ENCODE measurements at regions not wholly inside any gene's neighbourhood (a gene's known extent, or its start where the extent isn't known, plus 50 kb on each side); places are given as distances from the start of the nearest gene placed in this dataset.
"Not testable (repeated sequence)": the region's sequence is repeated elsewhere in the genome, so short reads cannot be mapped to it uniquely, and the experiment has no call there.

- no peak overlapping the region for H3K9ac ChIP-seq (ENCODE audit: low read depth, low read length)
- no peaks in the 10 kb centered on the region for H3K9me3 ChIP-seq (ENCODE audit: insufficient read depth, low read depth, low read length)
- no peaks in the 10 kb centered on the region for H3K36me3 ChIP-seq (ENCODE audit: insufficient read depth, low read depth, low read length)
- no peaks in the 10 kb centered on the region for H3K27me3 ChIP-seq (ENCODE audit: insufficient read depth, low read length)
- no peak overlapping the region for H3K27ac ChIP-seq (ENCODE audit: low read length)
- no peak overlapping the region for H3K4me3 ChIP-seq (ENCODE audit: low read length)
- no peaks in the 10 kb centered on the region for H3K4me1 ChIP-seq (ENCODE audit: insufficient read depth, low read length)
Observed at GRCh38 chr5:115720888-115721287, 95.1 kb upstream of the TMED7 start.

- Histone ChIP-seq H3K9ac (ENCODE audit: low read depth, low read length) (no peak overlapping the region), H3K4me3 (ENCODE audit: low read length) (no peak overlapping the region), H3K36me3 (ENCODE audit: insufficient read depth, low read depth, low read length) (no peaks in the 10 kb centered on the region), H3K4me1 (ENCODE audit: insufficient read depth, low read length) (no peaks in the 10 kb centered on the region), H3K27me3 (ENCODE audit: insufficient read depth, low read length) (no peaks in the 10 kb centered on the region), H3K27ac (ENCODE audit: low read length) (no peak overlapping the region), H3K9me3 (ENCODE audit: insufficient read depth, low read depth, low read length) (no peaks in the 10 kb centered on the region)
Observed at GRCh38 chr5:115718927-115719326, 93.1 kb upstream of the TMED7 start.

- Histone ChIP-seq H3K9ac (ENCODE audit: low read depth, low read length) (no peak overlapping the region), H3K36me3 (ENCODE audit: insufficient read depth, low read depth, low read length) (no peaks in the 10 kb centered on the region), H3K9me3 (ENCODE audit: insufficient read depth, low read depth, low read length) (peaks cover 3% of the 10 kb centered on the region), H3K27me3 (ENCODE audit: insufficient read depth, low read length) (no peaks in the 10 kb centered on the region), H3K27ac (ENCODE audit: low read length) (no peak overlapping the region), H3K4me1 (ENCODE audit: insufficient read depth, low read length) (no peaks in the 10 kb centered on the region), H3K4me3 (ENCODE audit: low read length) (no peak overlapping the region)
Observed at GRCh38 chr5:115713408-115713807, 87.6 kb upstream of the TMED7 start.

- peaks cover 3% of the 10 kb centered on the region for H3K9me3 ChIP-seq (ENCODE audit: insufficient read depth, low read depth, low read length)
- H3K4me1 ChIP-seq (ENCODE audit: insufficient read depth, low read length), result no peaks in the 10 kb centered on the region
- H3K9ac ChIP-seq (ENCODE audit: low read depth, low read length), result no peak overlapping the region
- H3K27ac ChIP-seq (ENCODE audit: low read length), result no peak overlapping the region
- no peaks in the 10 kb centered on the region for H3K36me3 ChIP-seq (ENCODE audit: insufficient read depth, low read depth, low read length)
- no peak overlapping the region for H3K4me3 ChIP-seq (ENCODE audit: low read length)
- H3K27me3 ChIP-seq (ENCODE audit: insufficient read depth, low read length), result no peaks in the 10 kb centered on the region
Observed at GRCh38 chr5:115709585-115709984, 83.7 kb upstream of the TMED7 start.

GRCh38 chr5:115708819-115709477 lies 83.1 kb upstream of the TMED7 start:
- Histone ChIP-seq H3K36me3 (ENCODE audit: insufficient read depth, low read depth, low read length) (no peaks in the 10 kb centered on the region), H3K9me3 (ENCODE audit: insufficient read depth, low read depth, low read length) (peaks cover 3% of the 10 kb centered on the region), H3K27ac (ENCODE audit: low read length) (no peak overlapping the region), H3K9ac (ENCODE audit: low read depth, low read length) (no peak overlapping the region), H3K27me3 (ENCODE audit: insufficient read depth, low read length) (no peaks in the 10 kb centered on the region), H3K4me1 (ENCODE audit: insufficient read depth, low read length) (no peaks in the 10 kb centered on the region), H3K4me3 (ENCODE audit: low read length) (no peak overlapping the region)

- Histone ChIP-seq H3K27me3 (ENCODE audit: insufficient read depth, low read length) (no peaks in the 10 kb centered on the region), H3K36me3 (ENCODE audit: insufficient read depth, low read depth, low read length) (no peaks in the 10 kb centered on the region), H3K27ac (ENCODE audit: low read length) (no peak overlapping the region), H3K9ac (ENCODE audit: low read depth, low read length) (no peak overlapping the region), H3K9me3 (ENCODE audit: insufficient read depth, low read depth, low read length) (no peaks in the 10 kb centered on the region), H3K4me3 (ENCODE audit: low read length) (no peak overlapping the region), H3K4me1 (ENCODE audit: insufficient read depth, low read length) (no peaks in the 10 kb centered on the region)
Observed at GRCh38 chr5:115703514-115703913, 77.7 kb upstream of the TMED7 start.

GRCh38 chr5:115702025-115702424 lies 76.2 kb upstream of the TMED7 start:
- Histone ChIP-seq H3K27ac (ENCODE audit: low read length) (no peak overlapping the region), H3K4me1 (ENCODE audit: insufficient read depth, low read length) (no peaks in the 10 kb centered on the region), H3K9ac (ENCODE audit: low read depth, low read length) (no peak overlapping the region), H3K36me3 (ENCODE audit: insufficient read depth, low read depth, low read length) (no peaks in the 10 kb centered on the region), H3K27me3 (ENCODE audit: insufficient read depth, low read length) (no peaks in the 10 kb centered on the region), H3K4me3 (ENCODE audit: low read length) (no peak overlapping the region), H3K9me3 (ENCODE audit: insufficient read depth, low read depth, low read length) (no peaks in the 10 kb centered on the region)

- no peak overlapping the region for H3K27ac ChIP-seq (ENCODE audit: low read length)
- H3K9ac ChIP-seq (ENCODE audit: low read depth, low read length), result no peak overlapping the region
- H3K36me3 ChIP-seq (ENCODE audit: insufficient read depth, low read depth, low read length), result no peaks in the 10 kb centered on the region
- no peaks in the 10 kb centered on the region for H3K4me1 ChIP-seq (ENCODE audit: insufficient read depth, low read length)
- no peaks in the 10 kb centered on the region for H3K27me3 ChIP-seq (ENCODE audit: insufficient read depth, low read length)
- no peak overlapping the region for H3K4me3 ChIP-seq (ENCODE audit: low read length)
- H3K9me3 ChIP-seq (ENCODE audit: insufficient read depth, low read depth, low read length), result no peaks in the 10 kb centered on the region
Observed at GRCh38 chr5:115699967-115700366, 74.1 kb upstream of the TMED7 start.

GRCh38 chr5:115696141-115696650 lies 70.4 kb upstream of the TMED7 start:
- Histone ChIP-seq H3K27me3 (ENCODE audit: insufficient read depth, low read length) (no peaks in the 10 kb centered on the region), H3K9ac (ENCODE audit: low read depth, low read length) (no peak overlapping the region), H3K36me3 (ENCODE audit: insufficient read depth, low read depth, low read length) (no peaks in the 10 kb centered on the region)

GRCh38 chr5:115695310-115695880 lies 69.6 kb upstream of the TMED7 start:
- no peak overlapping the region for H3K9ac ChIP-seq (ENCODE audit: low read depth, low read length)
- H3K9me3 ChIP-seq (ENCODE audit: insufficient read depth, low read depth, low read length), result no peaks in the 10 kb centered on the region; the same call in 1 of the 2 replicates
- H3K27ac ChIP-seq (ENCODE audit: low read length), result no peak overlapping the region
- H3K4me3 ChIP-seq (ENCODE audit: low read length), result no peak overlapping the region
- H3K27me3 ChIP-seq (ENCODE audit: insufficient read depth, low read length), result no peaks in the 10 kb centered on the region
- no peaks in the 10 kb centered on the region for H3K36me3 ChIP-seq (ENCODE audit: insufficient read depth, low read depth, low read length)
- H3K4me1 ChIP-seq (ENCODE audit: insufficient read depth, low read length), result no peaks in the 10 kb centered on the region

More at GRCh38 chr5:115696141-115696650, 70.4 kb upstream of the TMED7 start:
- Histone ChIP-seq H3K27ac (ENCODE audit: low read length) (no peak overlapping the region), H3K9me3 (ENCODE audit: insufficient read depth, low read depth, low read length) (no peaks in the 10 kb centered on the region), H3K4me1 (ENCODE audit: insufficient read depth, low read length) (no peaks in the 10 kb centered on the region), H3K4me3 (ENCODE audit: low read length) (no peak overlapping the region)

GRCh38 chr5:115691814-115692213 lies 66.0 kb upstream of the TMED7 start:
- H3K9me3 ChIP-seq (ENCODE audit: insufficient read depth, low read depth, low read length); H3K36me3 ChIP-seq (ENCODE audit: insufficient read depth, low read depth, low read length); H3K27ac ChIP-seq (ENCODE audit: low read length); H3K27me3 ChIP-seq (ENCODE audit: insufficient read depth, low read length); H3K4me1 ChIP-seq (ENCODE audit: insufficient read depth, low read length); H3K9ac ChIP-seq (ENCODE audit: low read depth, low read length); H3K4me3 ChIP-seq (ENCODE audit: low read length): not testable (repeated sequence)

GRCh38 chr5:115686738-115687074 lies 60.9 kb upstream of the TMED7 start:
- Histone ChIP-seq H3K9me3 (ENCODE audit: insufficient read depth, low read depth, low read length) (no peaks in the 10 kb centered on the region; the same call in 1 of the 2 replicates), H3K9ac (ENCODE audit: low read depth, low read length) (no peak overlapping the region), H3K4me3 (ENCODE audit: low read length) (no peak overlapping the region), H3K4me1 (ENCODE audit: insufficient read depth, low read length) (peaks cover 20% of the 10 kb centered on the region; the same call in 1 of the 2 replicates), H3K27me3 (ENCODE audit: insufficient read depth, low read length) (no peaks in the 10 kb centered on the region), H3K36me3 (ENCODE audit: insufficient read depth, low read depth, low read length) (no peaks in the 10 kb centered on the region), H3K27ac (ENCODE audit: low read length) (no peak overlapping the region)
